GM23248 (cell line): ENCODE measurements at regions not wholly inside any gene's neighbourhood (a gene's known extent, or its start where the extent isn't known, plus 50 kb on each side); places are given as distances from the start of the nearest gene placed in this dataset.

Source experiments
- EZH2 ChIP-seq: fragments of 200-600 bp; sonication (generic); IDR thresholded peaks from 2 replicates; pipeline ENCODE4 v1.6.1; 2018; ENCODE audit warnings: antibody characterized with exemption, mild to moderate bottlenecking; ENCODE audit not compliant: insufficient read depth, poor library complexity, severe bottlenecking
- EZH2phosphoT487 ChIP-seq: fragments of 200-600 bp; sonication (generic); IDR thresholded peaks from 2 replicates; pipeline ENCODE4 v1.6.1; 2018; ENCODE audit warnings: antibody characterized with exemption, moderate library complexity, mild to moderate bottlenecking, low read depth; ENCODE audit not compliant: insufficient read depth

GRCh38 chr10:64182671-64183070 lies 661.5 kb downstream of the REEP3 start:
- no peak for TF ChIP-seq EZH2
- TF ChIP-seq EZH2phosphoT487, result no peak
